Spleen (tissue), 11 donors: ENCODE measurements at regions not wholly inside any gene's neighbourhood (a gene's known extent, or its start where the extent isn't known, plus 50 kb on each side); places are given as distances from the start of the nearest gene placed in this dataset.

Experiments
- DNase-seq: peaks from one replicate; pipeline ENCODE4 v3.0.0-alpha.2; 2020
- H3K27ac ChIP-seq, 8 donors: fragments of 200-600 bp; sonication (generic) in 7 of 8; 1 replicate in 4 of 8; 2 replicates in 4 of 8; pipeline versions ENCODE4 v1.5.0 to v1.8.0; 2016 to 2021; ENCODE audit warnings: inconsistent platforms in 4 of 8, mild to moderate bottlenecking in 4 of 8, moderate library complexity in 1 of 8
- H3K27me3 ChIP-seq, 7 donors: fragments of 200-600 bp; sonication (generic) in 6 of 7; replicated peaks in 1 of 7; 1 replicate in 4 of 7; 2 replicates in 3 of 7; pipeline versions ENCODE4 v1.5.0 to v1.8.0; 2016 to 2021; ENCODE audit warnings: inconsistent platforms in 3 of 7, mild to moderate bottlenecking in 1 of 7
- H3K36me3 ChIP-seq, 6 donors: fragments of 200-600 bp; sonication (generic) in 5 of 6; 1 replicate in 4 of 6; 2 replicates in 2 of 6; pipeline versions ENCODE4 v1.5.0 to v1.8.0; 2016 to 2021; ENCODE audit warnings: inconsistent platforms in 2 of 6
- H3K4me1 ChIP-seq, 6 donors: fragments of 200-600 bp; sonication (generic) in 5 of 6; 1 replicate in 3 of 6; 2 replicates in 3 of 6; pipeline versions ENCODE4 v1.5.0 to v1.8.0; 2016 to 2021; ENCODE audit warnings: inconsistent platforms in 3 of 6
- H3K4me3 ChIP-seq, 8 donors: fragments of 200-600 bp; sonication (generic) in 7 of 8; 1 replicate in 4 of 8; 2 replicates in 4 of 8; pipeline versions ENCODE4 v1.5.0 to v1.8.0; 2016 to 2021; ENCODE audit warnings: inconsistent platforms in 4 of 8, mild to moderate bottlenecking in 4 of 8, moderate library complexity in 2 of 8
- H3K9me3 ChIP-seq, 8 donors: fragments of 200-600 bp; sonication (generic) in 7 of 8; 1 replicate in 4 of 8; 2 replicates in 4 of 8; pipeline versions ENCODE4 v1.5.0 to v1.8.0; 2016 to 2021; ENCODE audit warnings: inconsistent platforms in 4 of 8
- POLR2A ChIP-seq, 3 donors: fragments of 450-650 bp; IDR thresholded peaks; one replicate each; pipeline ENCODE4 v1.5.1; 2017; ENCODE audit warnings: antibody characterized with exemption in 3 of 3, mild to moderate bottlenecking in 1 of 3
- POLR2AphosphoS5 ChIP-seq, 3 donors: sonication (generic); formaldehyde crosslinking; IDR thresholded peaks; one replicate each; pipeline ENCODE4 v1.5.1; 2017; ENCODE audit warnings: antibody characterized with exemption in 3 of 3
- WGBS, 5 donors: extraction: QIAGEN DNeasy Blood & Tissue Kit in 3 of 5; methylation state at CpG; one replicate each; pipeline versions ENCODE4 v1.1.5 to v1.1.7; 2013 to 2018; 5-methylcytosine and 5-hydroxymethylcytosine counted together
- intact Hi-C: fragments of 100-400 bp; cut with DNase I; formaldehyde crosslinking; loops from one replicate; pipeline ENCODE4 v1.15.0; 2023; ENCODE audit warnings: low total_unique reads
- TF ChIP-seq, protein P1 (sequence below), 11 experiments: fragments of 200-600 bp in 7 of 11; fragments of 450-650 bp in 4 of 11; sonication (generic) in 4 of 11; IDR thresholded peaks in 8 of 11; conservative IDR thresholded peaks in 3 of 11; 1 replicate in 7 of 11; 2 replicates in 4 of 11; pipeline versions ENCODE4 v1.4.0 to v1.8.0; 2016 to 2021; ENCODE audit warnings: antibody characterized with exemption in 11 of 11, inconsistent platforms in 4 of 11, mild to moderate bottlenecking in 1 of 11
- donor health status: healthy with polysubstance abuse.
- donor health status: DM: no; HTN: no; CAD: no; lungs with moderate emphysema.
- donor health status: DM: no; HTN: no; CAD: no.
- donor health status: Bipolar disorder and iron deficiency.
- donor health status: healthy.
- donor health status: DM: no; HTN: no; CAD: no.
- donor health status: DM: yes; HTN: yes; CAD: no.

DNA sequence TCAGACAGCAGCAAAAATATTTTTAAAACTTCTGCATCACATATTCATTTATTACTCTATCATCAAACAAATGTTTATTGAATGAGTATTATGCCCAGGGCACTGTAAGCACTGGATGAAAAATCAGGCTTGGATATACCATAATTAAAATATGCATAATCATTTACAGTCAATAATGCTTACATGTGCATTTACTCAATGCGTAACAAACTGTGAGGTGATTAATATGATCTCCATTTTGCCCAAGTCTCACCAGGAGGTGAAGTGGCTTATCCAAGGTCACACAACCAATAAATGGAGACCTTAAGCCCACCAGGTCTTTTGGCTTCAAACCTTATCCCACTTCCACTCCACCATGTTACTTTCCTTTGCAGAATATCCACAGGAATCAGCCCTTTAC, 117.3 kb upstream of the SLC24A5 start:
- WGBS, 5 donors, result 91 to 100% (median 95%) methylated on average over 1 of the region's 1 CpG
- DNase-seq, result no peak
- H3K4me1 ChIP-seq, result peaks cover 0 to 15% (median 6%) of the 10 kb centered on the region in 6 donors
- no peaks in the 10 kb centered on the region for H3K27me3 ChIP-seq
- H3K4me3 ChIP-seq, result no peak overlapping the region
- TF ChIP-seq POLR2A (IDR thresholded peaks at IDR 0.05), result no peak
- no peak for TF ChIP-seq POLR2AphosphoS5 (IDR thresholded peaks at IDR 0.05)
- TF ChIP-seq, protein P1, sequence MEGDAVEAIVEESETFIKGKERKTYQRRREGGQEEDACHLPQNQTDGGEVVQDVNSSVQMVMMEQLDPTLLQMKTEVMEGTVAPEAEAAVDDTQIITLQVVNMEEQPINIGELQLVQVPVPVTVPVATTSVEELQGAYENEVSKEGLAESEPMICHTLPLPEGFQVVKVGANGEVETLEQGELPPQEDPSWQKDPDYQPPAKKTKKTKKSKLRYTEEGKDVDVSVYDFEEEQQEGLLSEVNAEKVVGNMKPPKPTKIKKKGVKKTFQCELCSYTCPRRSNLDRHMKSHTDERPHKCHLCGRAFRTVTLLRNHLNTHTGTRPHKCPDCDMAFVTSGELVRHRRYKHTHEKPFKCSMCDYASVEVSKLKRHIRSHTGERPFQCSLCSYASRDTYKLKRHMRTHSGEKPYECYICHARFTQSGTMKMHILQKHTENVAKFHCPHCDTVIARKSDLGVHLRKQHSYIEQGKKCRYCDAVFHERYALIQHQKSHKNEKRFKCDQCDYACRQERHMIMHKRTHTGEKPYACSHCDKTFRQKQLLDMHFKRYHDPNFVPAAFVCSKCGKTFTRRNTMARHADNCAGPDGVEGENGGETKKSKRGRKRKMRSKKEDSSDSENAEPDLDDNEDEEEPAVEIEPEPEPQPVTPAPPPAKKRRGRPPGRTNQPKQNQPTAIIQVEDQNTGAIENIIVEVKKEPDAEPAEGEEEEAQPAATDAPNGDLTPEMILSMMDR (IDR thresholded peaks at IDR 0.05 in 8 of 11, conservative IDR thresholded peaks at IDR 0.05 in 3 of 11), result no peak
- H3K27ac ChIP-seq, result no peak overlapping the region
- intact Hi-C loops, result no loop called here
- H3K9me3 ChIP-seq, result no peaks in the 10 kb centered on the region
- no peaks in the 10 kb centered on the region for H3K36me3 ChIP-seq

DNA sequence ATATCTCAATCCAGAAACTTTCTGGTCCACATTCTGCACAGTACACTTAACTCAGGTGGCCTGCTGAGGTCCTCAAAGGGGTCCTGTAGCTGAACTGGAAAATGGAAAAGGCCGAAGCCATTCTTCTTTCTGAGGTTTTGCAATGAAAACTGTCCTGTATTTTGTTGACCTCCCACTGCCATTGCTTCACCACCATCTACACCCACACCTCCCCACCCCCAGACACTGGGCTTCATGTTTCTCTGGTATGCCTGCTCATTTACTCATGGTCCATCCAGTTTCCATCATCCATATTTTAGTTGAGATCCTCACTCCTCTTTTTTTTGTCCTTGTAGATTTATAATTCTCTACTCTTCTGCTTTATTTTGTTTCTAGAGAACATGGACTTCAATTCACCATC, 115.7 kb upstream of the SLC24A5 start:
- DNase-seq, result no peak
- no peaks in the 10 kb centered on the region for H3K27me3 ChIP-seq
- no peak overlapping the region for H3K27ac ChIP-seq
- no peaks in the 10 kb centered on the region for H3K36me3 ChIP-seq
- intact Hi-C loops, result no loop called here
- H3K4me1 ChIP-seq, result peaks cover 0 to 15% (median 6%) of the 10 kb centered on the region in 6 donors
- 74 to 96% (median 88%) methylated on average over 1 of the region's 1 CpG for WGBS, 5 donors
- no peak overlapping the region for H3K4me3 ChIP-seq
- H3K9me3 ChIP-seq, result no peaks in the 10 kb centered on the region
- TF ChIP-seq POLR2A (IDR thresholded peaks at IDR 0.05), result no peak
- TF ChIP-seq POLR2AphosphoS5 (IDR thresholded peaks at IDR 0.05), result no peak
- TF ChIP-seq, protein P1 (IDR thresholded peaks at IDR 0.05 in 8 of 11, conservative IDR thresholded peaks at IDR 0.05 in 3 of 11), result no peak

DNA sequence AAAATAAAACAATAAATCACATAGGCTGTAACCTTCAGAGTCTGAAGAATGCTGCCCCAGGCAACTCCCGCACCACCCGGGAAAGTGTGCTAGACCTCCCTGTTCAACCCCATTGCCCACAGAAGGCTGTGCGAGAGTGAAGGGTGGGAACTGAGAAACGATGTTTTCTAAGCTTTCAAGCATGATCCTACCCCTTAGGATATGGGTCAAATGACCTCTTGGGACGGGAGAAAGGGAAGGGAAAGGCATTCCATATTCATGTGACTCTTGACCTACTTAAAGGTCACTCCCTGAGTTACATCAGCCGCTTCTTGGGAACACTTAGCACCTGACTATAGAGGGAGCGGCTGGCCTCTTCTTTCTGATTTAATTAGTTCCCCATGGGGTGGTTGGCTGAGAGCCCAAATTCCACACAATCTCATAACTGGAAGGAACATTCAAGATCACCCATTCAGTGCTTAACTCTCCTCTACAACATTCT, 114.7 kb upstream of the SLC24A5 start:
- H3K4me3 ChIP-seq, result no peak overlapping the region
- TF ChIP-seq POLR2AphosphoS5 (IDR thresholded peaks at IDR 0.05), result no peak
- TF ChIP-seq, protein P1 (IDR thresholded peaks at IDR 0.05 in 8 of 11, conservative IDR thresholded peaks at IDR 0.05 in 3 of 11), result no peak
- no peak for TF ChIP-seq POLR2A (IDR thresholded peaks at IDR 0.05)
- H3K36me3 ChIP-seq, result no peaks in the 10 kb centered on the region
- no peaks in the 10 kb centered on the region for H3K9me3 ChIP-seq
- no peak overlapping the region for H3K27ac ChIP-seq
- H3K4me1 ChIP-seq, result peaks cover 0 to 15% (median 6%) of the 10 kb centered on the region in 6 donors
- H3K27me3 ChIP-seq, result no peaks in the 10 kb centered on the region
- DNase-seq, result no peak
- 65 to 85% (median 72%) methylated on average over 7 of the region's 7 CpGs for WGBS, 5 donors
- intact Hi-C loops, result no loop called here

DNA sequence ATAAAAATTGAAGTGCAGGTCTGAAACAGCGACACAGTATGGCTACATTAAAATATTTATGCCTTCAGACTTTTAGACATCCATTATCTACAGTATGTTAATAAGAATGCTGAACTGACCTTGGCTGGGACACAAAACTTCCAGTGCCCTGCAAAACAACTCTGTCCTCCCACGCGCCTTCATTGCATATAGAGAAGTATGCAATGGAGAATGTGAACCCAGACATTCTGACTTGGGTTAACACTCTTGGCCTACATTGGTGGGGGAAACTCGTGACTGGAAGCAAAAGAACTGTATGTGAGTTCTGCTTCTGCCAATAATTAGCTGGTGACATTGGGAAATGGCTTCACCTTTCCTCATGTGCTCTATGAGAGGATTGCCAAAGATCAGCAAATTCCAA, 110.5 kb upstream of the SLC24A5 start:
- Histone ChIP-seq H3K27ac (no peak overlapping the region), H3K27me3 (no peaks in the 10 kb centered on the region), H3K4me1 (no peaks in the 10 kb centered on the region), H3K4me3 (no peak overlapping the region), H3K36me3 (no peaks in the 10 kb centered on the region), H3K9me3 (no peaks in the 10 kb centered on the region)
- intact Hi-C loops, result no loop called here
- DNase-seq, result no peak
- WGBS, 5 donors, result 70 to 86% (median 76%) methylated on average over 4 of the region's 4 CpGs
- TF ChIP-seq POLR2AphosphoS5 (IDR thresholded peaks at IDR 0.05) (no peak), POLR2A (IDR thresholded peaks at IDR 0.05) (no peak)
- TF ChIP-seq, protein P1 (IDR thresholded peaks at IDR 0.05 in 8 of 11, conservative IDR thresholded peaks at IDR 0.05 in 3 of 11), result no peak
